GM19023 (cell line): ENCODE measurements at regions not wholly inside any gene's neighbourhood (a gene's known extent, or its start where the extent isn't known, plus 50 kb on each side); places are given as distances from the start of the nearest gene placed in this dataset.
"Not testable (repeated sequence)": the region's sequence is repeated elsewhere in the genome, so short reads cannot be mapped to it uniquely, and the experiment has no call there.

Experiments used
- ATAC-seq: cut with Tn5 transposase; IDR thresholded peaks from one replicate; pipeline ENCODE4 v1.9.1; 2021; ENCODE audit warnings: mild to moderate bottlenecking, moderate library complexity; ENCODE audit not compliant: unreplicated experiment

DNA sequence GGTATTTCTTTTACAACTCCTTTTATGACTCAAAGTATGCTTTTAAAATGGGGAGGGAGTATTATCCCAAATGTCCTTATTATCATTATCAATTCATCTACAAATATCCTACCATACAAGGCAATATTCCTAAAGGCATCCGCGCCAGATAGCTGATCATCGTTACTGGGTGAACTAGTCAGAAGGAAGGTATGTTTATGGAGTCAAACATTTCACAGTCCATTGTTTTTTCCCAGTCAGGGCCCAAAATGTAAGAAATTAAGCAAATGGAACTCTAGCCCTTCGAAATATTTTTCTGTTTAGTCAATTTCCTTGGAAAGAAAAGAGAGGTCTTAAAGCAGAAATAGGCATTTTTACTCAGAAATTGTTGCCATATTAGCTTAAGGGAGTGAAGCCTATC, 188.5 kb upstream of the CCNG1 start:
- ATAC-seq, result no peak

- ATAC-seq, result no peak
Measured at GRCh38 chr5:163252950-163253349, 184.4 kb upstream of the CCNG1 start.

GRCh38 chr5:163259495-163259894, 177.9 kb upstream of the CCNG1 start:
- ATAC-seq, result no peak

GRCh38 chr5:163260471-163260870, 176.9 kb upstream of the CCNG1 start:
- ATAC-seq, result no peak

DNA sequence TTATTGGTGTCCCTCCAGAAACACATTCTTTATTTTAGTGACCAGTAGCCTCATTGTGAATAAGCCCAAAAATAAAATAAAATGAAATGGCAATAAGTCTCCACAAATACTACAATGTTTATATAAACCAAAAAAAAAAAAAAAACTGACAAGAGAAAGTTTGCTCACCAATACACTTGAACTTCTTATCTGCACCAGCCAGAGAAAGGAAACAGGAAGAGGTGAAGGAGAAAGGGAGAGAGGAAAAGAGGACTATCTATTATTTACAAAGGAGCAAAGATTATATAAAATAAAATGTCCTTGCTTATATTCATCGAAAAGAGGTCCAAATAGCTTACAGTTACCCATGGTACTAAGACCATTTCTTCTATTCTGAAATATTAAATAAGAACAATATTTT, 176.4 kb upstream of the CCNG1 start:
- no peak for ATAC-seq

GRCh38 chr5:163261647-163262269, 175.6 kb upstream of the CCNG1 start:
- ATAC-seq, result no peak

DNA sequence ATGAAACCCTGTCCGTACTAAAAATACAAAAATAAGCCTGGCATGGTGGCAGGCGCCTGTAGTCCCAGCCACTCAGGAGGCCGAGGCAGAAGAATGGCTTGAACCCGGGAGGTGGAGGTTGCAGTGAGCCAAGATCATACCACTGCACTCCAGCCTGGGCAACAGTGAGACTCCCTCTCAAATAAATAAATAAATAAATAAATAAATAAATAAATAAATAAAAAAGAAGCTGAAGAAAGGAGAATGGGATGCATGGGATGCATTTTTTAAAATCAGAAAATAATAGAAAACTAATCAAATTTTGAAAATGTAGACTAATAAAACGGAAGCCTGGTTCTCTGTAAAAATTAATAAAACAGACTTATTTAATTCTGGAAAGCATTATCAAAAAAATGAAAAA, 171.1 kb upstream of the CCNG1 start:
- ATAC-seq, result not testable (repeated sequence)

DNA sequence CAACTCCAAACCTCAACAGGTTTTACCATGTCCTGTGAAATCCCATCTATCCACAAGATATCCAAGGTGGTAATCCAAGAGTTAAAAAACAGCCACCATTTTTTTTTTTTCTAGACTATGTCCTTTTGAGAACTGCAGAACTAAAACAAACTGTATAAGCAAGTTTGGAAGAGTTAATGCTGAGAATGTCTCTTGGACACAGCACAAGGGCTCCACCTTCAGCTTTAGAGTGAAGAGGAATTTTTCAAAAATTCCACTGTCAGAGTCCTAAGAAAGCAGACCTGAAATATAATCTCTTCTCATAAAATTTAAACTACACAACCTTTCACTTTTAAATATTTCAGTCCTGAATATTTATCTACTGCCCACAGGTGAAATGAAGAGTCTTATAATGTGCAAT, 167.8 kb upstream of the CCNG1 start:
- no peak for ATAC-seq

DNA sequence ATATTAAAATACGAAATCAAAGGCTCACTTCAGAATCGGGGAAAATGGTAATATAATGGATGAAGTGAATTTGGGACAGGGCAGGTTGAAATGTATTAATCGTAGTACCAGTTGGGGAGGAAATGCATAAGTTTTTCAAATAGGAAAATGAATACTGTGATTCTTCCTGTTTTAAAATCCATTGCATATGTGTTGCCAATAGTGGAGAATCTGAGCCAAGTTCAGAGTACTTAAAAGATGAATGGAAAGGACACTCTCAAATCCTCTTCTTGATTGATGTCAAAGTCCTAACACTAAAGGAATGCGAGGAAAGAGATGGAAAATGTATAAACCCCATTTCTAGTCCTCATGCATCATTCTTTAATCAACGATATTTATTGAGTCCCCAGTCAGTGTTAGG, 160.9 kb upstream of the CCNG1 start:
- no peak for ATAC-seq

- not testable (repeated sequence) for ATAC-seq
Measured at GRCh38 chr5:163280897-163281296, 156.5 kb upstream of the CCNG1 start.

- no peak for ATAC-seq
Measured at GRCh38 chr5:163281512-163281911, 155.9 kb upstream of the CCNG1 start.

DNA sequence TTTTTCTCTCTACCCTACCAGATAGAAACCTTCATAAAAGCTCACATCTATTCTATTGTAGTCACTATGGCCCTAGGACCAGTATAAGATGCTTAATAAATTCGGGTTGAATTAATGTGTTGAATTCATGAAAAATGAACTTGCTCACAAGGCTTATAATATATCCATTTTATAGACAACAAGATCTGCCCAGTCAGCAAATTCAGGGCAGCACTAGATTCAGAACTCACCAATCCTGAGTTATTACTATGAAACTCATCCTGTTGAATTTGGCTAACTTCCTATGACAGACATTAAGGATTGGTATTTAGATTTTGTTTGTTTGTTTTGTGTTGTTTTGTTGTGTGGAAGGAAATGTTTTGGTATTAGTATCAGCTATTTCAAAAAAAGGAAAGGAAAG, 143.6 kb upstream of the CCNG1 start:
- no peak for ATAC-seq

GRCh38 chr5:163303718-163304117, 133.7 kb upstream of the CCNG1 start:
- ATAC-seq, result no peak

DNA sequence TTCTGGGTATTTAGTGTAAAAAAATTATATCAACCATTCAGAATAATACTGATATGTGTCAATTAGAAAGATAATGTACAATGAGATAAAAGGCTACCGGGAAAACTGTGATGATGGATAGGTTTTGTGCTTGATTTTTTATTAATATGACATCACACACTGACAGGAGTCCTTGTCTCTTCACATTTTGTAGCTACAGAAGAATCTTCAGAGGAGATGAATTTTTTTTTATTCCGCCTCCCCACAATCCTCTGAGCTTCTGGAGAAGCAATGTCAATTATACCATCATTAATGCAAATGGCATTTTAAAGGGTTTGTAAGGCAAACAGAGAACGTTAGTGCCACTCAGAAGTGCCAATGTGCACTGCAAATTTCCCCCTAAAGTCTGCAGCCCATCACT, 131.7 kb upstream of the CCNG1 start:
- no peak for ATAC-seq

DNA sequence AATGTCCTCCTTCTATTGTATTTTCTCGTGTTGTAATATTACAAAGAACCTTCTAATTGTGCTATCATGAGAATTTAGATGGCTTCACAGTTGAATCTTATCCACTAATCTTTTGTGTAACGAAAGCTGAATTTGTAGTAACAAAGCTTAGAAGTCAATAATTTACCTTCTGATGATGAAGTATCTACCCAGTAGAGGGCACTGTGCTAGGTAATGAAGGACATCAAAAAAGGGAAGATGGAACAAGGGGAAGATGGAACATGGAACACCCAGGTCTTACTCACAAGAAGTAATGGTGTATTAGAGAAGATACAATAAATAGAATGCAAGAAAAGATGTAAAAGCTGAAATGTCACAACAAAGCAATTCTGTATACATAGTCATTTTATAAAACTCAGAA, 131.0 kb upstream of the CCNG1 start:
- ATAC-seq, result no peak

GRCh38 chr5:163309914-163310313, 127.5 kb upstream of the CCNG1 start:
- no peak for ATAC-seq

DNA sequence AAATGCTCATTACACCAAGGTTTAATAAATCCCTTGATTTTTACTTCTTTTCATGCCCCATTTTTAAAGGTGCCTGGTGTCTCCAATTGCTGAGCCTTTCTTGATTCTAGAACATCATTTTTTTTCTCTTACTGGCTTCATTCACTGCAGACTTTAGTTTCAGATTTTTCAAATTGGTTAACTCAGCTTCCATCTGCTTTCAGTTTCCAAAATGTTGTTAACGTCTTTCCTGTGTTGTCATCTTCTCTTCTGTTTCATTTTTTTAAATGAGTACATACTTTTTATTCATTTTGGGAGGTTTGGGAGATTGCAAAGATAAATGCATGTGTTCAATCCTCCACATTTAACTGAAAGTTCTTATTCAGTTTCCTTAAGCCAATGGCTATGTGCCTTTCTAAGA, 126.4 kb upstream of the CCNG1 start:
- ATAC-seq, result no peak

- no peak for ATAC-seq
Measured at GRCh38 chr5:163312598-163312997, 124.8 kb upstream of the CCNG1 start.

DNA sequence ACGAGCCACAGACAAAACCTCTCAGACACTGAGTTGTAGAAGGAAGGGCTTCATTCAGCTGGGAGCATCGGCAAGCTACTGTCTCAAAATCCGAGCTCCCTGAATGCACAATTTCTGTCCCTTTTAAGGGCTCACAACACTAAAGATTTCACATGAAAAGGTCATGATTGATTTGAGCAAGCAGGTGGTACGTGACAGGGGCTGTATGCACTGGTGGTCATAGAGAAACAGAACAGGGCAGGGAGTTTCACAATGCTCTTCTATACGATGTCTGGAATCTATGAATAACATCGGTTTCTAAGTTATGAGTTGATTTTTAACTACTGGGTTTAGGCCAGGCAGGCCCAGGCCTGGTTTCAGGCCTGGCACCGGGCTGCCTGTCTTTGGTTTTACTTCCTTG, 124.3 kb upstream of the CCNG1 start:
- ATAC-seq, result not testable (repeated sequence)

GRCh38 chr5:163316374-163316773, 121.0 kb upstream of the CCNG1 start:
- ATAC-seq, result not testable (repeated sequence)

- ATAC-seq, result no peak
Measured at GRCh38 chr5:163318707-163319106, 118.7 kb upstream of the CCNG1 start.

DNA sequence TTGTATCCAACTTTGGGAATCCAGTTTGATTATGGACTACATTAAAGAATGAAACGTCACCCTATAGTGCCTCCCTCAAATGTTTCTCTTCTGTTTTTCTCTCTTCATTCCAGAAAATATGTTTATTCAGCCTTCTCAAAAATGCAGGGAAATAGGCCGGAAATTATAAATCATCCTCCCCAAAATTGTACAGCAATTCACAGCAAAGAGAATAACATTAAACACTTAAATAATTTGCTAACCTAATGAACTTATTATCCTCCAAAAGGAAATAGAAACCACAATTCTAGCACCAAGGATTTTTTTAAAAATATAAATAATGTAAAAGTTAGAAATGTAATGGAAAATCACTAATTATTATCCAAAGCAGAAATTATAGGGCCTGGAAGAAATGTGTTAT, 115.9 kb upstream of the CCNG1 start:
- ATAC-seq, result no peak
